GM12873 (cell line): ENCODE measurements at regions not wholly inside any gene's neighbourhood (a gene's known extent, or its start where the extent isn't known, plus 50 kb on each side); places are given as distances from the start of the nearest gene placed in this dataset.

Experiments
- CTCF ChIP-seq: IDR thresholded peaks from 2 replicates; pipeline ENCODE4 v1.5.1; 2012; ENCODE audit warnings: low read depth, mild to moderate bottlenecking, moderate library complexity, low read length, control low read depth; ENCODE audit not compliant: insufficient read depth; ENCODE audit errors: missing control alignments

- TF ChIP-seq CTCF = no peak
These were observed 656.9 kb downstream of the CDH8 start for GRCh38 chr16:61379311-61379710.

DNA sequence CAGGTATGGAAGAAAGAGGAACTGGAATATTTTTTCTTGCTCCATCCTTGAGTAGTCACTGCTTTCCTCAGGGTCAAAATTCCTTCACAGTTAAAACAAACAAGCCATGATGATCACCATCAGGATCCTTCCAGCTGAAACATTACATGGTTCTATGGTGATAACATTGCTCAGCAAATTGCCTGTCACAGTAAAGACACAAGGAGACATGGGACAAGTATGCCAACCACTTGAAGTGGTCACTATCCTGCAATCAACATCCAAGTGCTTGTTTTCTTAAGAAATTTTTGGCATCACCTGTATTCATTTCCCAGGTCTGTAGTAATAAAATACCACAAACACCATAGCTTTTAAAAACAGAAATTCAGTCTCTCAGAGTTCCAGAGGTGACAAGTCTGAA is 662.2 kb downstream of the CDH8 start:
- no peak for TF ChIP-seq CTCF

- TF ChIP-seq CTCF = no peak
These were observed 664.4 kb downstream of the CDH8 start for GRCh38 chr16:61371881-61372280.

GRCh38 chr16:61371388-61371787 is 664.9 kb downstream of the CDH8 start:
- TF ChIP-seq CTCF = no peak

GRCh38 chr16:61370564-61370963 is 665.7 kb downstream of the CDH8 start:
- no peak for TF ChIP-seq CTCF

- TF ChIP-seq CTCF = no peak
These were observed 670.2 kb downstream of the CDH8 start for GRCh38 chr16:61366006-61366405.

DNA sequence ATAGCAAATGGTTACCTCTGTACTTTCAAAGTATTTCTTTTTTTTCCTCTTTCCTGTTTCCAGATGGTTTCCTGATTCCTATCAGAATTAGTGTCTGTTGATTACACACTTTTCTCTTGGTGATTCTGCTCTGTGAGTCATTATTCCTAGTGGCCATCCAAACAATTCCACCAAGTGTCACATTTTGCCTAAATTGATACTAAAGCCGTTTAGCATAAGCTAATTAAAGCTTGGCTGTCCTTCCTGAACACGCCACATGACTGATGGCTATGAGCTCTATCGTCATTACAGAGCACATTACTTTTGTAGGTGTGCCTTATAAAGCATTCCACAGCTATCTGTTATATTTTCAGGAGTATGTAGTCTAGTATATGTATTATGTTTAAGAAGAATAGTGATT is 671.2 kb downstream of the CDH8 start:
- no peak for TF ChIP-seq CTCF
